ENCODE measurements at regions not wholly inside any gene's neighbourhood (a gene's known extent, or its start where the extent isn't known, plus 50 kb on each side); places are given as distances from the start of the nearest gene placed in this dataset.

DNA sequence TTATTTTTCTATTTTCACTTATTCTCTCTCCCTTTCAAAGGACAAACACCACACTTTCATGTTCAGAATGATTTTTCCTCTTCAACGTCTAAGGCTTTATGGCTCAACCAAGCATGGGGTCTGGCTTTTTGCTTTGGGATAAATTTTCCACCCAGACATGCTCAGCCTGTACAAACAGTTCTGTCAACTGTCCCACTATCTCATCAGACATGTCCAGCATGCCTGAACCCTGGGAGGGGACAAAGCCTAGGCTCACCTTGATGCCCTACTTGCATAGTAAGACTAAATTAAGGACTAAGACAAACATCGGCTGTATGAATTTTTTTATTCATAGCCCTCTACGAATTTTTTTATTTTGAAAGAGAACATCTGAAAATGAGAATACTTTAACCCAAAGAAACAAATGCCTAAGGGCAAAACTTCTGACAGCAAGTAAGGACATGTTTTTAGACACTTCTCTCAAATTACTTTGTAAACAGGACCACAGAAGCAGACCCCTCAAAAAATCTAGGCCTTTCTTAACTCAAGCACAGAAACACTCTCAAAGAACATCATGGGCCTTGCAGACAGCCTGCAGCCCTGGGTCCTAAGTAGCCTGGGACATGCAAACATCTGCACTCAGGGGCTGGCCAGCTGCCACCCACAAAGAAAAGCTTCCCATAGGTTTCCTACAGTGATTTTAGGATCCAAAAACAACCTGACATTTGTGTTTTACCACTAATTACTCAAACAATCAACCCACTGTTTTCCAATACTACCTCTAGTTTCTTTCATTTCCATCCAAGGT is 72.3 kb upstream of the PALMD start:
- DNase-seq (ENCODE audit: low spot score), result no peak

GRCh38 chr1:99577313-99577712 is 68.6 kb upstream of the PALMD start:
- DNase-seq (ENCODE audit: low spot score), result no peak

DNA sequence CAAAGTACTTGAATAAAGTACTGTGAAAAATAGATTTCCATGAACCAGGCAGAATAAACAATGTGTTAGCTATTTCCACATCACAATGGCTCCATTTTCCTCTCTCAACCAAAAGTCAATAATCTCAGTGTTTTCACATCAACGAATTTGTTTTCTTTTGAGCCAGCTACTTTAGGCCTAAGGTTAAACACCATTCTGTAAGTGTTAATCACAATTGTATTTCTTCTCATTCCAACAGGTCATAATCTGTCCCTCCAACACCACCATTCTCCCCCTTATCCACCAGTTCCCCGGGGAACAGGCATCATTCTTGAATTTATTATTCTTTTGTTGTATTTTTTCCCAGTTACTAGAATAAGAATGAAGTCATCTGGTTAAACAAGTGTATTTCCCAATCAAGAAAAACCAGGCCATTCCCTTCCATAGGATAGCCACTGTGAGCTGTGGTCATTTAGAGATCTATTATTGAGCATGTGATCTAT is 66.2 kb upstream of the PALMD start:
- DNase-seq (ENCODE audit: low spot score), result no peak

DNA sequence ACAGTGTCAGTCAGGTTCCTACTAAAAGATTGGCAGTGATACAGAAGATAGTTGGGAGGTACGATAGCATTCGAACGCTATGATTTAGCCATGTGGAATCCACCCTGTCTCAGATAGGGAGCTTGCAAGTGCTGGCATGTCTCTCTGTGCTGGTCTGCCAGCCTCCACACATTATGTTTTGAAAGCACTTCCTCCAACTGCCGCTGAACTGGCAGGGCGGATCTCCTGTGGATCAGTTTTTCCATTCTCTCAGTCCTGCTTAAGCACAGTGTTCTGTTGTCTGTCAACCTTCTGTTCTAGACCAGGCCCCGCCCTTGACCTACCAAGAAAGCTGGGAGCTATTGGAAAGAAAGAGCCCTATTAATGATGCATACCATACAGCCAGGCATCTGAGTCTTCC is 65.5 kb upstream of the PALMD start:
- no peak for DNase-seq (ENCODE audit: low spot score)

DNA sequence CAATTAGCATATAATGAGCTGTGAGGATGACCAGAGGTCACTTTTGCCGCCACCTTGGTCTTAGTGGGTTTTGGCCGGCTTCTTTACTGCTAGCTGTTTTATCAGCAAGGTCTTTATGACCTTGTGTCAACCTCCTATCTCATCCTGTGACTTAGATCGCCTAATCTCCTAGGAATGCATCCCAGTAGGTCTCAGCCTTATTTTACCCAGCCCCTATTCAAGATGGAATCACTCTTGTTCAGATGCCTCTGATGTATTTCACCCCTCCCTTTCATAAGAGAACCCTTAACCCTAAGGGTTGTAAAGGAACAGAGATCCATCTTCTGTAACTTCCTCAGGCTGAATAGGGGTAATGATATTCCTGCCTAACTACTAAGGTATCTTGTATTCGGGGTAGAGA is 58.9 kb upstream of the PALMD start:
- DNase-seq (ENCODE audit: low spot score), result no peak

- DNase-seq (ENCODE audit: low spot score), result no peak
These were observed 56.7 kb upstream of the PALMD start for GRCh38 chr1:99589186-99589636.

GRCh38 chr1:99590578-99591209 is 55.2 kb upstream of the PALMD start:
- no peak for DNase-seq (ENCODE audit: low spot score)

DNA sequence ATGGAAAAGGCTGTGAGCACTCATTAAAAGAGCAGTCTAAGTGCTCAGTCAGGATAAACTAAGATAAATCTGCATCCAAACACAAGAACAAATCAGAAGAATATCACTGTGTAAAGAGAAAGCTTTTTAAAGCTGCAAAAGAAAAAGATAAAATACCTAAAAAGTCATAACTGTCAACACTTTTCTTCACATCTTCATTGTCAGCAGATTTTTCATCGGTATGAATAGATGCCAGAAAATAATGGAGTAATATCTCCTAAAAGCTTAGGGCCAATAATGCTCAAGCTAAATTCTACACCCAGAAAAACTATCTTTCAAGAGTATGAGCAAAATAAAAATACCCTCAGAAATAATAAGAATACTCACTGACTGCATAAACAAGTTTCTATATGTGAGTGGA is 54.0 kb upstream of the PALMD start:
- DNase-seq (ENCODE audit: low spot score), result no peak

DNA sequence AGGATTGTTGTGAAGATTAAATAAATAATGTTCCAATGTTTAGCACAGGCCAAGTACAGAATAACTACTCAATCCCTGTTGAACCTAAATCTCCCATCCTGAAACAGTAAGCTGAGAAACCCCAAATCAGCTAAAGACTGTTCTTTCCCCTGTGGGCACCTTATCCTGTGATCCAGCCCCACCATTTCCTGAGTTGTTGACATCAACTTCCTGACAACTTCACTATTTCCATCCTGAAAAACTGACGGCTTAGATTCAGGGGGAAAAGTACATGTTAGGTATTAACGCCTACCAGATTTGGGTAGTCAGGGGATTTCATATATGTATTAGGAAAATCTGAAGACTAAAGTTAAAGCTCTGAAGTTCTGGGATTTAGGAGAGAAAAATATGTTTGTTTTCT is 51.7 kb upstream of the PALMD start:
- DNase-seq (ENCODE audit: low spot score), result no peak

DNA sequence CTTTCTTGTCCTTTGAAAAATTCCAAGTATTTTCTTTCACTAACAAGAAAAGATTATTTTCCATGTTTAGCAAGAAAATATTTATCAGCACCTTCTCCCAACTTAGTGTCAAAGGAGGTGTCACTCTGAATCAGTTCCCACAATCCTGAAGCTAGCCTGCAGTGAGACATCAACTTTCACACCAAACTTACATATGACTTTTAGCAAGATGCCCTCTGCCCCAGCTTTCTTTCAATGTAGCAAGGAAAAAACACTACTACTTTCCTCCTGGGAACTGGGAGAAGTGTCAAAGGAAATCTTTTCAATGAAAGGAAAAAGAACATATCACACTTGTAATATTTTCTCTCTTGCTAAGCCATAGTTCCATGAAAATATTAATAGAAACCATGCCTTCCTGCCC is 50.9 kb upstream of the PALMD start:
- no peak for DNase-seq (ENCODE audit: low spot score)

DNA sequence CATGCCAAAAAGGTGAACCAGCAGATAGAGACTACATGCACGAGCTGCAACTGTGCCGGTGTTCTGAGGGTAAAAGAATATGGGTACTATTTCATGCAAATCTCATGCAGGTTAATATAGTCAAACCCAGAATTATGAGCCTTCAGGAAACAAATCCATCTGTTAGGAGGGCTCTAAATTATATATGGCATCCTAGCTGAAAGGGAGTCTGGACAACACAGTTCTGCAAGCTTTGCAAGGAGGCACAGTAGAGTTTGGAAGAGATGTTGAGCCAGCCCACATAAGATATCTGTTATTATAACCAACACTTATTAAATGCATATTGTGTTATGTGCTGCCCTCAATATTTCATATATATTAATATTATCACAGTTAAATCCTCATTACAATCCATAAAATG is 50.5 kb upstream of the PALMD start:
- DNase-seq (ENCODE audit: low spot score), result no peak
